Smooth muscle cell (in vitro differentiated cells): ENCODE measurements at regions not wholly inside any gene's neighbourhood (a gene's known extent, or its start where the extent isn't known, plus 50 kb on each side); places are given as distances from the start of the nearest gene placed in this dataset.
A peak's percentile ranks its signal among the peaks of the same experiment; 100 is the strongest.
"Not testable (repeated sequence)": the region's sequence is repeated elsewhere in the genome, so short reads cannot be mapped to it uniquely, and the experiment has no call there.

Source experiments
- DNase-seq: peaks from one replicate; lab custom pipeline; 2025; ENCODE audit not compliant: unreplicated experiment; lab: John Stamatoyannopoulos, UW
- H2AFZ ChIP-seq: fragments of 200-600 bp; sonication (generic); 2 replicates; pipeline ENCODE4 v1.6.0; 2016; ENCODE audit warnings: antibody characterized with exemption, low read depth, mild to moderate bottlenecking
- H3F3A ChIP-seq: fragments of 200-600 bp; sonication (generic); 2 replicates; pipeline ENCODE4 v1.6.0; 2017; ENCODE audit warnings: antibody characterized with exemption, low read depth
- H3K27ac ChIP-seq: fragments of 200-600 bp; sonication (generic); 2 replicates; pipeline ENCODE4 v1.5.1; 2016; ENCODE audit warnings: low read depth, mild to moderate bottlenecking
- H3K27me3 ChIP-seq: fragments of 200-600 bp; sonication (generic); 2 replicates; pipeline ENCODE4 v1.6.1; 2016; ENCODE audit warnings: low read depth, mild to moderate bottlenecking
- H3K36me3 ChIP-seq: fragments of 200-600 bp; sonication (generic); 2 replicates; pipeline ENCODE4 v1.5.1; 2016; ENCODE audit warnings: low read depth
- H3K4me1 ChIP-seq: fragments of 200-600 bp; sonication (generic); 2 replicates; pipeline ENCODE4 v1.5.1; 2016; ENCODE audit warnings: low read depth
- H3K4me2 ChIP-seq: fragments of 200-600 bp; sonication (generic); 2 replicates; pipeline ENCODE4 v1.6.0; 2016; ENCODE audit warnings: mild to moderate bottlenecking
- H3K4me3 ChIP-seq: fragments of 200-600 bp; sonication (generic); 2 replicates; pipeline ENCODE4 v1.5.1; 2016; ENCODE audit warnings: mild to moderate bottlenecking
- H3K79me2 ChIP-seq: fragments of 200-600 bp; sonication (generic); 2 replicates; pipeline ENCODE4 v1.6.0; 2016; ENCODE audit warnings: low read depth, mild to moderate bottlenecking
- H3K9ac ChIP-seq: fragments of 200-600 bp; sonication (generic); 2 replicates; pipeline ENCODE4 v1.6.0; 2016; ENCODE audit warnings: low read depth
- H3K9me3 ChIP-seq: fragments of 200-600 bp; sonication (generic); replicated peaks from 2 replicates; pipeline ENCODE4 v1.5.1; 2016; ENCODE audit warnings: low read depth
- H4K20me1 ChIP-seq: fragments of 200-600 bp; sonication (generic); 2 replicates; pipeline ENCODE4 v1.6.0; 2016; ENCODE audit warnings: low read depth
- CTCF ChIP-seq: fragments of 200-600 bp; sonication (generic); IDR thresholded peaks from 2 replicates; pipeline ENCODE4 v1.5.1; 2017; ENCODE audit warnings: borderline replicate concordance, mild to moderate bottlenecking, antibody characterized with exemption; ENCODE audit not compliant: insufficient read depth, poor library complexity, severe bottlenecking
- WGBS: methylation state at CpG from one replicate; pipeline ENCODE4 v1.1.7; 2016; ENCODE audit warnings: low lambda C conversion rate; 5-methylcytosine and 5-hydroxymethylcytosine counted together

GRCh38 chr3:178140531-178141304, 395.5 kb upstream of the KCNMB2 start:
- H3K27me3 ChIP-seq = no peaks in the 10 kb centered on the region
- DNase-seq = no peak
- no peak for TF ChIP-seq CTCF
- H3F3A ChIP-seq = no peaks in the 10 kb centered on the region
- H3K9ac ChIP-seq = no peak overlapping the region
- H3K27ac ChIP-seq = peak overlapping the region; percentile 40
- no peaks in the 10 kb centered on the region for H3K79me2 ChIP-seq
- peak overlapping the region; percentile 52 for H3K4me2 ChIP-seq
- no peaks in the 10 kb centered on the region for H3K36me3 ChIP-seq
- H3K4me1 ChIP-seq = peaks cover 2% of the 10 kb centered on the region
- no peaks in the 10 kb centered on the region for H3K9me3 ChIP-seq
- no peaks in the 10 kb centered on the region for H4K20me1 ChIP-seq
- peak overlapping the region; percentile 2 for H2AFZ ChIP-seq
- WGBS = 42% methylated on average over 3 of the region's 4 CpGs
- no peak overlapping the region for H3K4me3 ChIP-seq

DNA sequence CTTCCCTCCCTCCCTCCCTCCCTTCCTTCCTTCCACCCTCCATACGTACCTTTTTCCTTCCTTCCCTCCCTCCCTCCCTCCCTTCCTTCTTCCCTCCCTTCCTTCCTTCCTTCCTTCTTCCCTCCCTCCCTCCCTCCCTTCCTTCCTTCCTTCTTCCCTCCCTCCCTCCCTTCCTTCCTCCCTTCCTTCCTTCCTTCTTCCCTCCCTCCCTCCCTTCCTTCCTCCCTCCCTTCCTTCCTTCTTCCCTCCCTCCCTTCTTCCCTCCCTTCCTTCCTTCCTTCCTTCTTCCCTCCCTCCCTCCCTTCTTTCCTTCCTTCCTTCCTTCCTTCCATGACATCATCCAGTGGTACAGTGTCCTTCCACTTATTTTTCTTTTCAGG, 394.9 kb upstream of the KCNMB2 start:
- not testable (repeated sequence) for H3K4me2 ChIP-seq, H3K27ac ChIP-seq, H3F3A ChIP-seq, H3K4me1 ChIP-seq, H4K20me1 ChIP-seq, H3K79me2 ChIP-seq, H3K9me3 ChIP-seq, H3K36me3 ChIP-seq, H3K27me3 ChIP-seq, H2AFZ ChIP-seq, H3K9ac ChIP-seq, H3K4me3 ChIP-seq, DNase-seq
- no CpG with 5 or more reads among the region's 1 CpG for WGBS

- peaks cover 5% of the 10 kb centered on the region for H3F3A ChIP-seq
- no peaks in the 10 kb centered on the region for H3K79me2 ChIP-seq
- peaks cover 16% of the 10 kb centered on the region for H3K4me1 ChIP-seq
- H3K4me2 ChIP-seq = peak overlapping the region; percentile 56
- H4K20me1 ChIP-seq = no peaks in the 10 kb centered on the region
- no peak for TF ChIP-seq CTCF
- H3K9me3 ChIP-seq = no peaks in the 10 kb centered on the region
- no peaks in the 10 kb centered on the region for H3K27me3 ChIP-seq
- DNase-seq = no peak
- peak overlapping the region; percentile 52 for H3K27ac ChIP-seq
- H2AFZ ChIP-seq = peak overlapping the region; percentile 18
- H3K4me3 ChIP-seq = no peak overlapping the region
- H3K9ac ChIP-seq = no peak overlapping the region
- no peaks in the 10 kb centered on the region for H3K36me3 ChIP-seq
These were observed 389.8 kb upstream of the KCNMB2 start for GRCh38 chr3:178146406-178146831.

DNA sequence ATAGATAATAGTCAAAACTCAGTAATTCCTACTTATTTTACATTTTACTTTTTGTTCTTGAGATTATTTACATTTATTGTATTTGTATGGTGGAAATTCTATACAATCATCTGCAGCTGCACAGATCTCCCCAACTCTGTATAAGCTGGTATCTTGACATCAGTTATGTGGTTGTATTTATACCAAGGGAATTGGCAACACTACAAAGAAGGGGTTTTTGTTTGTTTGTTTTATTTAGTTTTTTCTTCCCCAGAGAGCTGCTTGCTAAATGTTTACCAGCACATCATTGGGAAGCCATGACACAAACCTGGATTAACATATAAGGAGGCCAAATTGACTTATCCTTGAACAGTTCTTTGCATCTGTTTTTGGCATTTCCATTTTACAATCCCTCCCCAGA, 389.2 kb upstream of the KCNMB2 start:
- Histone ChIP-seq H3K9ac (no peak overlapping the region), H3F3A (peaks cover 5% of the 10 kb centered on the region), H4K20me1 (no peaks in the 10 kb centered on the region), H3K4me1 (peaks cover 16% of the 10 kb centered on the region), H3K4me2 (peak overlapping the region; percentile 56), H3K79me2 (no peaks in the 10 kb centered on the region), H3K36me3 (no peaks in the 10 kb centered on the region), H3K9me3 (no peaks in the 10 kb centered on the region), H3K4me3 (no peak overlapping the region), H3K27me3 (no peaks in the 10 kb centered on the region), H3K27ac (peak overlapping the region; percentile 52), H2AFZ (no peak overlapping the region)
- DNase-seq = no peak
- TF ChIP-seq CTCF = no peak
